ENCODE measurements at regions not wholly inside any gene's neighbourhood (a gene's known extent, or its start where the extent isn't known, plus 50 kb on each side); places are given as distances from the start of the nearest gene placed in this dataset.

DNA sequence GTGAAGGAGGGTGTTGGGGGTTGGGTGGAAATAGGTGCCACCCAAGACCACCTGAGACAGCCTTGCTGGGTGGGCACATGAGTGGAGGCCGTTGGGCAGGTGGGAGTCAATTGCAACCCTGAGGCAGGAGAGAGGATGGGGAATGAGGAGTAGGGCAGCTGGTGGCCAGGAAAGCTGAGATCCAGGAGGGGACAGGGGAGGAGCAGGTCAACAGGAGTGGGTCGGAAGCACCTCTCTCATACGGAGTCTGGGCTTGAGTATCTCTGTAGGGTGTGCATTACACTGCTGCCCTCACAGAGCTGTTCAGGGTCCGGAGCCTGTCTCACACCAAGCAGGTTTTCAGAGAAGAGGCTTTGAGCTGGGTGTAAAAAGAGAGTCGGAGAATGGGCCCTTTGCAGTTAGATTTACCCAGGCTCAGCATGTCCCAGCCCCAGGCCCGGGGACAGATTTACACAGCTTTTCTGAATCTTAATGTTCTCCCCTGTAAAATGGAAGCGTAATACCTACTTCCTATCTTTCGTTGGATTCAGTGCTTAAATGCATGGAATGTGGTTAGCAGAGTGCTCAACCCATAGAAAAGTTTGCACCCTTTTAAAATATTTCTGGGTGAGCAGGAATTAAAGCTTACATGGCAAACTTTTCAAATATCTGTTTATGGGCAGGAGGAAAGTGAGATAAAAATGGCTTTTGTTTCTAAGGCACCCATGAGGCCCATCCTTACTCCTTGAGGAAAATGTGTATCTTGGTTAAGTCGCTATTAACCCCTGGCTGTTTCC is 144.0 kb upstream of the MYCN start:
- H3K9me3 ChIP-seq (ENCODE audit: insufficient read depth in 2 of 2, low read depth in 1 of 2, low read length in 1 of 2), result no peaks in the 10 kb centered on the region
- no peak overlapping the region for H3K4ac ChIP-seq (replicated peaks; ENCODE audit: insufficient read length, low read depth, low read length)
- H3K9ac ChIP-seq (replicated peaks in 1 of 4; ENCODE audit: extremely low read depth in 1 of 4, low read depth in 3 of 4, low read length in 3 of 4), result no peak overlapping the region
- H2AK5ac ChIP-seq (ENCODE audit: low read depth, low read length), result no peak overlapping the region; the same call in 1 of the 2 replicates
- H4K20me1 ChIP-seq (replicated peaks in 1 of 2; ENCODE audit: control insufficient read depth in 1 of 2, insufficient read depth in 2 of 2, low read length in 2 of 2), result no peaks in the 10 kb centered on the region
- FAIRE-seq (no peak), DNase-seq (ENCODE audit: low read depth in 1 of 2, low spot score in 2 of 2) (no peak)
- no peak overlapping the region for H3K14ac ChIP-seq (ENCODE audit: insufficient read length)
- no peak overlapping the region for H3K4me3 ChIP-seq (ENCODE audit: extremely low read depth in 1 of 4, insufficient read depth in 2 of 4, low read depth in 3 of 4, low read length in 4 of 4)
- TF ChIP-seq ZNF274 (IDR thresholded peaks at IDR 0.05; ENCODE audit: borderline replicate concordance, extremely low read depth, low read length) (no peak), CBX5 (IDR thresholded peaks at IDR 0.05; ENCODE audit: low read depth, low read length) (no peak), SP2 (IDR thresholded peaks at IDR 0.05; ENCODE audit: low read length) (no peak)
- TF ChIP-seq, protein P1, sequence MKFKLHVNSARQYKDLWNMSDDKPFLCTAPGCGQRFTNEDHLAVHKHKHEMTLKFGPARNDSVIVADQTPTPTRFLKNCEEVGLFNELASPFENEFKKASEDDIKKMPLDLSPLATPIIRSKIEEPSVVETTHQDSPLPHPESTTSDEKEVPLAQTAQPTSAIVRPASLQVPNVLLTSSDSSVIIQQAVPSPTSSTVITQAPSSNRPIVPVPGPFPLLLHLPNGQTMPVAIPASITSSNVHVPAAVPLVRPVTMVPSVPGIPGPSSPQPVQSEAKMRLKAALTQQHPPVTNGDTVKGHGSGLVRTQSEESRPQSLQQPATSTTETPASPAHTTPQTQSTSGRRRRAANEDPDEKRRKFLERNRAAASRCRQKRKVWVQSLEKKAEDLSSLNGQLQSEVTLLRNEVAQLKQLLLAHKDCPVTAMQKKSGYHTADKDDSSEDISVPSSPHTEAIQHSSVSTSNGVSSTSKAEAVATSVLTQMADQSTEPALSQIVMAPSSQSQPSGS (IDR thresholded peaks at IDR 0.05; ENCODE audit: low read length), result no peak
- H2BK20ac ChIP-seq (ENCODE audit: low read length), result no peak overlapping the region
- no peak overlapping the region for H3K23ac ChIP-seq (ENCODE audit: insufficient read length)
- H2BK120ac ChIP-seq (replicated peaks; ENCODE audit: low read depth, low read length), result no peak overlapping the region
- no peaks in the 10 kb centered on the region for H3K27me3 ChIP-seq (replicated peaks in 1 of 4; ENCODE audit: control insufficient read depth in 3 of 4, extremely low read depth in 1 of 4, insufficient read depth in 3 of 4, low read length in 3 of 4)
- peak overlapping the region; percentile 25 for H4K91ac ChIP-seq (replicated peaks; ENCODE audit: insufficient read length, low read length)
- H4K5ac ChIP-seq (ENCODE audit: insufficient read length, low read depth, low read length), result no peak overlapping the region
- H3K18ac ChIP-seq (ENCODE audit: extremely low read depth, low read length), result no peak overlapping the region
- no peak overlapping the region for H4K8ac ChIP-seq (ENCODE audit: extremely low read depth, insufficient read depth, low read length)
- no peaks in the 10 kb centered on the region for H3K23me2 ChIP-seq (ENCODE audit: low read depth, low read length)
- no peaks in the 10 kb centered on the region for H3K36me3 ChIP-seq (ENCODE audit: control insufficient read depth in 2 of 4, insufficient read depth in 4 of 4, low read length in 3 of 4)
- POLR2A ChIA-PET (ENCODE audit: partially characterized antibody), result interaction anchor here (0.5 kb wide), 1 partner anchor 144 kb away, joined by 3 read pairs; the partner anchor contains the start of gene MYCN
- H3K56ac ChIP-seq (replicated peaks; ENCODE audit: insufficient read length, low read depth, low read length), result no peak overlapping the region
- H2BK12ac ChIP-seq (ENCODE audit: low read depth, low read length), result no peak overlapping the region
- H3K27ac ChIP-seq (ENCODE audit: low read depth, low read length), result no peak overlapping the region
- no peak overlapping the region for H2AFZ ChIP-seq (ENCODE audit: low read length)
- H3K79me2 ChIP-seq (ENCODE audit: control insufficient read depth in 1 of 2, insufficient read depth in 2 of 2, low read length in 2 of 2), result no peaks in the 10 kb centered on the region
- CTCF ChIA-PET (ENCODE audit: partially characterized antibody), result interaction anchor here (0.7 to 5.5 kb wide), 22 partner anchors 11 to 712 kb away, joined by 3 to 47 read pairs (median 4); no protein-coding TSS in a partner anchor
- peaks cover 0 to 7% (median 2%) of the 10 kb centered on the region in 4 experiments; a peak in 3 of 7 replicates for H3K4me1 ChIP-seq (replicated peaks in 1 of 4; ENCODE audit: control insufficient read depth in 3 of 4, insufficient read depth in 4 of 4, low read length in 3 of 4)
- WGBS, 2 experiments (ENCODE audit: extremely low coverage in 1 of 2, insufficient coverage in 1 of 2, insufficient read length in 1 of 2, insufficient replicate concordance in 2 of 2, low coverage in 1 of 2, low lambda C conversion rate in 2 of 2, missing lambda C conversion rate in 1 of 2), result 90% methylated on average over 8 of the region's 9 CpGs; no CpG with 5 or more reads in 1 of the 2 experiments
- H3K79me1 ChIP-seq (ENCODE audit: low read depth, low read length), result no peaks in the 10 kb centered on the region
- H2BK5ac ChIP-seq (ENCODE audit: low read depth, low read length), result no peak overlapping the region
- no peak overlapping the region for H3K4me2 ChIP-seq (ENCODE audit: insufficient read depth in 1 of 2, low read depth in 2 of 2, low read length in 2 of 2)
- peak overlapping the region; percentile 48; the same call in 1 of the 2 replicates for H2BK15ac ChIP-seq (ENCODE audit: low read length)
